HPDE6-E6E7 (cell line): ENCODE measurements at regions not wholly inside any gene's neighbourhood (a gene's known extent, or its start where the extent isn't known, plus 50 kb on each side); places are given as distances from the start of the nearest gene placed in this dataset.
"Not testable (repeated sequence)": the region's sequence is repeated elsewhere in the genome, so short reads cannot be mapped to it uniquely, and the experiment has no call there.

ENCODE experiments used
- DNase-seq: peaks from one replicate; pipeline ENCODE4 v3.0.0; 2011; ENCODE audit warnings: missing footprints; ENCODE audit errors: extremely low spot score

GRCh38 chr22:23460517-23461031 lies 119.5 kb downstream of the IGLL1 start:
- not testable (repeated sequence) for DNase-seq

GRCh38 chr22:23459645-23460516 lies 120.2 kb downstream of the IGLL1 start:
- DNase-seq, result not testable (repeated sequence)

GRCh38 chr22:23458663-23459541 lies 121.2 kb downstream of the IGLL1 start:
- DNase-seq, result no peak

GRCh38 chr22:23457380-23457985 lies 122.6 kb downstream of the IGLL1 start:
- no peak for DNase-seq

GRCh38 chr22:23456666-23457379 lies 123.3 kb downstream of the IGLL1 start:
- not testable (repeated sequence) for DNase-seq

- DNase-seq, result not testable (repeated sequence)
Measured at GRCh38 chr22:23454345-23454744, 125.7 kb downstream of the IGLL1 start.

GRCh38 chr22:23453277-23453676 lies 126.8 kb downstream of the IGLL1 start:
- no peak for DNase-seq

GRCh38 chr22:23452231-23453010 lies 127.7 kb downstream of the IGLL1 start:
- no peak for DNase-seq

GRCh38 chr22:23451452-23452230 lies 128.4 kb downstream of the IGLL1 start:
- not testable (repeated sequence) for DNase-seq

GRCh38 chr22:23450821-23451220 lies 129.3 kb downstream of the IGLL1 start:
- DNase-seq, result not testable (repeated sequence)

GRCh38 chr22:23450434-23450795 lies 129.7 kb downstream of the IGLL1 start:
- DNase-seq, result no peak

- not testable (repeated sequence) for DNase-seq
Measured at GRCh38 chr22:23449748-23450433, 130.2 kb downstream of the IGLL1 start.

GRCh38 chr22:23448499-23449288 lies 131.4 kb downstream of the IGLL1 start:
- not testable (repeated sequence) for DNase-seq

- DNase-seq, result no peak
Measured at GRCh38 chr22:23446796-23447350, 133.2 kb downstream of the IGLL1 start.

- not testable (repeated sequence) for DNase-seq
Measured at GRCh38 chr22:23446194-23446593, 133.9 kb downstream of the IGLL1 start.

GRCh38 chr22:23443905-23444304 lies 136.2 kb downstream of the IGLL1 start:
- not testable (repeated sequence) for DNase-seq

GRCh38 chr22:23439581-23439980 lies 140.5 kb downstream of the IGLL1 start:
- DNase-seq, result not testable (repeated sequence)

- DNase-seq, result no peak
Measured at GRCh38 chr22:23438216-23438615, 141.9 kb downstream of the IGLL1 start.
